NCI-H1930 (cell line): ENCODE measurements at regions not wholly inside any gene's neighbourhood (a gene's known extent, or its start where the extent isn't known, plus 50 kb on each side); places are given as distances from the start of the nearest gene placed in this dataset.

Source experiments
- DNase-seq, 2 experiments: peaks; one replicate each; lab custom pipeline; 2025; lab: John Stamatoyannopoulos, UW

DNA sequence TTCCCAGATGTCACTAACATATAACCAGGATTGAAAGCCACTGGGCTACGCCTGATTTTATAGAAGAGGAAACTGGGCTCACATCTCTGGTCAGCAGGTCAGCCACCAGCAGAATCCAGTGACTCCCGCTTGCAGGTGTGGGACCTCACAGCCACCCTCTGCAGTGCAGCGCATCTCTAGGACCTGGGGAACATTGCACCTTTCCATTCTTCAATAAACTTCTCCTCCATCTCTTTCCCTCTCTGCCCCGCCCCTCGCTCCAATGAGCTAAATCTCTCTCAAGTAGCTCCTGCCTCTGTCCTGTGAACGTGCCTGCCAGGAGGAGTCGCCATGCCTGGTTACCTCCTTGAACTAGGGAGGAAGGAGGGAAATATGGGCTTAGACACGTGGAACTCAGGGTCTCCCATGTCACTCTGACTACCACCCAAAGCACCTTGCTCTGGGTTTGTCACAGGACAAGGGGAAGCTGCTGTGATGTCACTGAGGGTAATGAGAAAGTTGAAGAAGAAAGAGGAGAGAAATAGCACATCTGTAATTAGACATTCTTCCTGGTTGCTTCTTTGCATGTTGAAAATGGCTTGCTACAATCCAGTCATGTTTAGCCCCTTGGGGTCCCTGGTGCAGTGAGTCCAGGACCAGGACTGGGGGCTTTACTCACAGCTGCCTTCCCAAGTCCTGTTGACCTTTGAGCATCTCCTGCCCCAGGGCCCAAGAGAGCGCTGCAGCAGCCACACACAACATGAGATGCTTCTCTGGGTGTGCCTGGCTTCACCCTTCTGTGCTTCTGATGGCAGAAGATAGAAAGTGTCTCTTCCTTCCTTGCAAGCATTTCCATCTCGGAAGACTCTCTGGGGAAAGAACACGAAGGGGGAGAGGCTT, 469.4 kb downstream of the PREX1 start:
- no peak for DNase-seq

DNA sequence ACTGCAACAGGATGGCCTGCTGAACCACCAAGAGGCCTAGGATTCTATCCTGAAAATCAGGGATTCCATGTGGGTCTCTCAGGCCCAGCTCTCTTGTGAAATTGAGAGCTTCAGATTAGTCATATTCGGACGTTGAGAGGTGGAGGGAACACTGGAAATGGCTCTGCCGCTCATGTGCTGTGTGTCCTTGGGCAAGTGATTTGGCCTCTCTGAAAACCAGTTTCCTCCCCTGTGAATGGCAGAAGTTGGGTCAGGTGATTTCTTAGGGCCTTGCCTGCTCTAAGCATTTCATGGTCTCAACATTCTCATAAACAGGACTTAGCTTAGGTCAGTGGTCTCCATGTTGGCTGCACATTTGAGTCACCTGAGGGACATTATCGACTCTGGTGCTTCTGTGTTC, 470.1 kb downstream of the PREX1 start:
- no peak for DNase-seq

DNA sequence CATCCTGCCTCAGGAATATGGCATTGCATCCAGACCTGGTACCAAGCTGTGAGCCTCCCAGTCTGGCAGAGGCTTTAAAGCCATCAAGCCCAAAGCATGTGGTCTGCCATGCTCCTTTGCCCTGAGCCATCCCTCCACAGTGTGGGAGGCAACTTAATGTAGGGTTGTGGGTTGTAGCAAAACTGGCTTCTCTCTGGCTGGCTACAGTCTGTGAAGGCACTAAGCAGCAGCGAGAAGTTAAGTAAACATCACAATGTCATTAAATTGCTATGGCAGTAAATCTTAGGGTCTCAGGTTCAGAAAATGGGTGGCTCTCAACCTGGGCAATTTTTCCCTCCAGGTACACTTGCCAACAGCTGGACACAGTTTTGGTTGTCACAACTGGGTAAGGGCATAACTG, 472.9 kb downstream of the PREX1 start:
- no peak for DNase-seq

DNA sequence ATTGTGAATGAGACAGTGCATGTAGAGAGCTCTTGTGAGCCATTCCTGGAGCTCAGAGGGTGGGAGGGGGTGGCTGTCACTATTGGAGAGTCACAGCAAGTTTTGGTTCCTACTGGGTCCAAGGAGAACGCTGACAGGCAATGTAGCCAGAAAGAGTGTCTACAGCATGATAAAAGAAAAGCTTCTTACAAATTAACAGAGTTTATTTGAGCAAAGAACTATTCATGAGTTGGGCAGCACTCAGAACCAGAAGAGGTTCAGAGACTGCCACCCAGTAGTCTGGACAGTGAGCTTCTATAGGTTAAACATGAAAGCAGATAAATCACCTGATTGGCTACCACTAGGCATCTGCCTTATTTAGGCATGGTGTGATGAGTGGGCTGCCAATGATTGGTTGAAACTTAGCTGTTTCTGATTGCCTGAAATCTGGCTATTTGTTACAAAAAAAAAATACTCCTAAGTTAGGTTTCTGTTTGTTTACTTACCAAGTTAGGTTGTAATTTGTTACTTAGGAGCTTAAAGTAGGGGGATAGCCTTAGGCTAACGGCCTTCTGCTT, 473.4 kb downstream of the PREX1 start:
- no peak for DNase-seq

DNA sequence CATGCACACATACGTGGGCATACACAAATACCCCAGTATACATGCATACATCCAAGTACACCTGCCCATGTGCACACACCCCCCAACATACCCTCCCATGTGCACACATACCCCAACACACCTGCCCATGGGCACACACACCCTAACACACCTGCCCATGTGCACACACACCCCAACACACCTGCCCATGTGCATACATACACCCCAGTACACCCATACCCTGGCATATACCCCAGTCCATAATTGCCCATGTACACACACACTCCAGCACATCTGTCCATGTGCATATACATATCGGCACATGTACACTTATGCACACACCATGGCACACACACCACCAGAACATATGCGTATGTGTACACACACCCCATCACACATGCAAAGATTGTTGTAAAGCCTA, 475.2 kb downstream of the PREX1 start:
- no peak for DNase-seq

DNA sequence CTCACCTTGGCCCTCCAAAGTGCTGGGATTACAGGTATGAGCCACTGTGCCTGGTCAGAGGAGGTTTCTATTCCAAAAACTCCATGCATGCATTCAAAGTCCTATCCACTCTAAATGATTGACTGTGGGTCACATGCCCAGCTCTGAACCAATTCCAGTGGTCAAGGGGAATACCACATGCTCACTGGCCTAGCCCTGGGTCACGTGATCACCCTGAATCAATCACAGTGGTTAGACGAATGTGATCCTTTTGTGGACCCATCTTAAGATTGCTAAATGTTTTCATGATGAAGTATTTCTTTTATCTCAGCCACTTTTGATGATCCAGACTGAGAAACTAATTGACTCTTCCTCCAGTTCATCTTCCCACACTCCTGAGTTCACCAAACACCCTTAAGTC, 475.8 kb downstream of the PREX1 start:
- DNase-seq: no peak

DNA sequence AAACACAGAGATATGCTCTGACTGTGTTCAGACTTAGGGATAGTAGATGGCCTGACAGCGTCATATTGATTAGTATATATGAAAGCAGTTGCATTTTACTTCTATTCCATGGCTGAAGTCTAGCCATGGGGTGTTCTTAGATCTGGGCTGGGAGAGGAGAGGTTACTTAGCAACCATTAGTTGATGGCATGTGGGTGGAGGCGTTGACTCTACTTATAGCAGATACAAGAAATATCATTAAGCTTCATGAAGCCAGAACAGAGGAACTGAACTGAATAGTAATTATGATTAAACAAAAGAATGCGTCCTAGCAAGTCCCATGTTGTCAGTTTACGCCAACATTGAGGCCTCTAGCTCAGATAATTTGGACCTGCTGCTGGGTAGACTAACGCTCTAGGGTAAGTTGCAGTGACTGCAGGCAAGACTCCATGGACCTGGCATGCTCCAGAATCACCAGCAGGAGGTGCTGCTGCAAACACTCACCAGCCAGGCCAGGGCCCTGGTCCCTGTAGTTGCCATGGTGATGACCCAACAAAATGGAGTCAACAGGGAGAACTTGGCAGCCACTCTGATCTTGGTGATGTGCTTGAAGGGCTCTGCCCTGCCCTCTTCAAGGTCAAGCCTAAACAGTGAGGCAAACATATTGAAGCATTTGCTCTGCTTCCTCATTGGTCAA, 477.3 kb downstream of the PREX1 start:
- DNase-seq: no peak

DNA sequence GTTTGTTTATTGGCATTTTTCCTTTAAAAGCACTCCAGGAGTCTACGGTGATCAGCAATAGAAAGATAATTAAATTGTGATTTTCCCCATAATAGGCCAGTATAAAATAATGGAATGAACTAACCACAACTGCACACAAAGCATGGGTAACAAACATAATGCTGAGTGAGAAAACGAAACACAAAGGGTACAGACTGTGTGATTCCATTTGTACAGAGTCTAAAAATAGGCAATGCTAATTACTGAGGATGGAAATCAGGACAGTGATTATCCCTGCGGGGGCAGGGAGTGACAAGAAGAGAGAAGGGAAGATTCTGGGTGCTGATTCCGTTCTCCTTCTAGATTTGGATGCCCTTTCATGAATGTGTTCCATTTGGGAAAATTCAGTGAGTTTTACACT, 478.1 kb downstream of the PREX1 start:
- no peak for DNase-seq

DNA sequence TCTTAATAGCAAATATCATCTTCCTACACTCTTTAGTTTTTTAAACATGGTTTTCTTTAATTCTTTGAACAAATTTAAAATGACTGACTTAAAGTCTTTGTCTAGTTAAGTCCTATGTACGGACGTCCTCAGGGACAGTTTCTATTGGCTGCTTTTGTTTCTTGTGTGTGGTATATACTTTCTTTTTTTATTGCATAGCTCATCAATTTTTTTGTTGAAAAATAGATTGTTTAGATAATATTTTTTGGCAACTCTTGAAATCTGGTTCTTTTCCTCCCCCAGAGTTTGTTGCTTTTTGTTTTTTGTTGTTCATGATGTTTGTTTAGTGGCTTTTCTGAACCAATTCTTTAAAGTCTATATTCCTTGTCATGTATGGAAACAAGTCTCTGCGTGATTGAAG, 479.8 kb downstream of the PREX1 start:
- DNase-seq: no peak

DNA sequence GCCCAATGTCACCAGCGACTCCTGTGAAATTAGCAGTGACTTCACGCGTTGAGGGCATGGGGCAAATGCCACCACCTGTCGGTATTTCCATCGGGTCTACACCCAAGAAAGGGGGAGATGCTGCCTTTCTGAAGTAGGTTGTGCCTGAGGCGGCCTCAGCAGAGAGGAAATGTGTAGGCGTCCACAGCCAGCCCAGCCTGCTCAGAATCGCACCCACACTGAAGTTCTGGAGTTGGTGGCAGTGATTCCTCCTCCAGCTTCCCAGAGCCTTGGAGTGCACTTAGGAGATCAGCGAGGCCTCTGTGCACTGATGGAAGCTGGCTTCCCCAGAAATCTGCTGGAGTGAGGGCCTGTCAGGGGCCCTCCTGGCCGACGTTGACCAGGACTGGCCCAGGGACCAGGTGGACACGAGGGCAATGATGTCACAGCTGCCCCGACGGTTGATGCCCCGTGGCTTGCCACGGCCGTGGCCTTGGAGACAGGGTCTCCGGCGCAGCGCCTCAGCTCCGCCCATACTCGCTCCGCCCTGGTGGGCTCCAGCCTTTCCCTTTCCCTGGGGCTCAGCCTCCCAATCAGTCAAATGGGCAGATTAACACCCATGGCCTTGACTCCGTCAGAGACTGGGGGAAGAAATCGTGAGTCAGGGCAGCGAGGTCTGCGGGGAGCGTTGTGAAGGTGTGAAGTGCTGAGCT, 484.8 kb downstream of the PREX1 start:
- no peak for DNase-seq

DNA sequence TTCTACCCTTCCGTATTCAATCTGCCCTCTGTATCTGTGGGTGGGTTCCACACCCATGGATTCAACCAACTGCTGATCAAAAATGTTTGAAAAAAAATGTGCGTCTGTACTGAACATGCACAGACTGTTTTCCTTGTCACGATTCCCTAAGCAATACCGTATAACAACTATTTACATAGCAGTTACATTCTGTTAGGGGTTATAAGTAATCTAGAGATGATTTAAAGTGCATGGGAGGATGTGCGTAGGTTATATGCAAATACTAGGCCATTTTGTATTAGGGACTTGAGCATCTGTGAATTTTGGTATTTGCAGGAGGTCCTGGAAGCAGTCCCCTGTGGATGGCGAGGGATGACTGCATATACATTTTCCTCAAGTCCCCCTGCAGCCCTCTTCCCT, 486.9 kb downstream of the PREX1 start:
- DNase-seq: no peak

DNA sequence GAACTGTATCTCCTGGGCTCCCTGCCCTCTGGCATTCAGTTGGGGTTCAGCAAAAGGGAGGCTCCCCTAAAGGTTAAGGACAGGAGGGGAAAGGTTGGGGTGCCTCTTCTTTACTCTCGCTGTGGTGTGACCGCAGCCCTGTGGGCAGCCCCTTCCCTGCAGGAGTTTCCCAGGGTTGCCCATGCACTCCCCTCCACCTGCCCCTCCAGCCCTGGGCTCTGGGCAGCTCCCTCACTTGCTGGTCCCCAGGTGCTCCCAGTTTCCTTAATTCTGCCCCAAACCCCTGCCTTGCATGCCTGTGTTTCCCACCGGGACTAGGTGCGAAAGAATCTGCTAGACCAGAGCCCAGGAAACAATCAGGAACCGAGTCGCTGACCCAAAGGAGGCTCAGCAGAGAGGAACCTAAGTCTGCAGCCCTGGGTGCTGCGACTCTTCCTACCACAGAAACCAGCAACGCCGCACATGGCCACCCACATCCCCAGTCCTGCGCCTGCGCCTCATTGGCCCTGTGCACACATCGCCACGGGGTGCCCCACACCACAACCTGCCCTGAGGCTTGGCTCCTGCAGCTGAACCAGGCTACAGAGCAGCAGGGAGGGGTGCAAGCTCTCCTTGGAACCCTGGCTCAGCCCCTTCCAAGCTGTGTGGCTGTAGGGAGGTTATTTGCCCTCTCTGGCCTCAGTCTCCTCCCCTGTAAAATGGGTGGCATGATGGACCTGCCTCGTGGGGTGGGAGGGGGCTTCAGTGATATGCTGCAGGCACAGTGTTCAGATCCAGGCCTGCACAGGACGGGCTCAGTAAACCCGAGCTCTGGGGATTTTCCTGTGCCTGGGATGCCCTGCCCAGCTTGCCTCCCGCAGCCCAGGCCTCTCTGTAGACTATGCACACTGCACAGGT, 487.6 kb downstream of the PREX1 start:
- no peak for DNase-seq

DNA sequence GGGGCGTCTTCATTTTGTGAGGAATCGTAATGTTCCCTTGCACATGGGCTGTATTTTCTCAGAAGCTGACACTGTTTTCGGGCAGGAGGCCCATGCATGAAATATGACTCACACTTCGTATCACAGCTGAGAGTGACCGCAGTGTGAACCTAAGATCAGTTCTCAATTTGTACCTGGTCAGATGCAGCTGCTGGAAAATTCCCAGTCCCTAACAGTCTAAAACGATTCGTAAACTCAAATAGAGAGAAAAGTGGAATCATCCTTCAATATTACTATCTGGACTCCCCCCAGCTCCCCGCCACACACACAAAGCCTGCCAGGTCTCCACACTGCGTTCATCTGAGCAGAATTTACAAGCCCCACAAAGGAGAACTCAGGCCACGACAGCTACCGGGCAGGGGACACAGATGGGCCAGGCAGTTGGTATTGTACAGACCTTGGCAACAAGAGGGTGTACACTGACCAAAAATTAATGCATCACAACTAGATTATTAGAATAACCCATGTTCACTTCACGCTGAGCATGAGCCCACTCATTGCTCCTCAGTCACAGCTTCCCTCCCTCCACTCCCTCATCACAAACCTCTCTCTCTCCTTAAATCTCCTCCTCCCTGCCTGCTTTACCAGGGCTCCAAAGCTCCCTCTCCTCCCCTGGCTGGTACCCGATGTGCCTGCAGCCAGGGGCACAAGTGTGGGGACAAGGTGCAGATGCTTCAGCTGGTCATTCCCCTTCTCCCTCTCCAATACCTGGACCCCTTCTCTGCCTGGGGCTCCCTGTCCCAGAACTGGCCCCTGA, 488.4 kb downstream of the PREX1 start:
- DNase-seq: no peak

DNA sequence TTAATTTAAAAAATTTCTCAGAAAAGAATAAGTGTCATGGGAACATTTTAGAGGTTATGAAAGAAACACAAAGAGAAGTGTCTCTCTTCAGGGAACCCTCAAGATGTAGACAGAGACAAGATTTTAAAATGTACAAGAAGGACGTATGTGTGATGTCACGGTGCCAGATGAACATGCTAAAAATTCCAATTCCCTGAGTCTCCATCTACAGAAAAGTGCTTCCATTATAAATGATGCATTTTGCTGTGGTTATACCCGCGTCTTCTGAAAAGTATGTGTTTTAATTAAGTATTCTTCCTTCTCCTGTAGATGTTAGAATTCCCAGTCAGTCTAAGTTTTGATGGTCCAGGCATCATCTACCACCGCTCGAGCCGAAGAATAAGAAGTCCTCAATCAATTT, 489.1 kb downstream of the PREX1 start:
- no peak for DNase-seq

DNA sequence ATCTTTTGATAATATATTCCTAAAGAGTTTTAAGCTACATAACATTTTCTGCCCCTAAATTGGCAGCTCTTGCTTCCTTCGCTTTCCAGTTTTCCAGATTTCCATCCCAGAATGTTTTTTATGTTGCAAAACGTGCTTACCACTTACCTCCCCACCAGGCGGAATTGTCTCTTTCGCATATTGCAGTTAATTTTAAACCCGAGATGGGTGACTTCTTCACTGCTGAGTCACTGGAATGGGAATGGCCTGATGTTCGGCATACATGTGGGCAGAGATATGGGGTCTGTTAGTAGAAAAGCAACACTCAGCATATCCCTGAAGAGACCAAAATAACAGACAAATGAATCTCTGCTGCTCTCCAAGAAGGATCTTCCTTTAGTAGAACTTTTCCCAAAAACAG, 491.2 kb downstream of the PREX1 start:
- no peak for DNase-seq

DNA sequence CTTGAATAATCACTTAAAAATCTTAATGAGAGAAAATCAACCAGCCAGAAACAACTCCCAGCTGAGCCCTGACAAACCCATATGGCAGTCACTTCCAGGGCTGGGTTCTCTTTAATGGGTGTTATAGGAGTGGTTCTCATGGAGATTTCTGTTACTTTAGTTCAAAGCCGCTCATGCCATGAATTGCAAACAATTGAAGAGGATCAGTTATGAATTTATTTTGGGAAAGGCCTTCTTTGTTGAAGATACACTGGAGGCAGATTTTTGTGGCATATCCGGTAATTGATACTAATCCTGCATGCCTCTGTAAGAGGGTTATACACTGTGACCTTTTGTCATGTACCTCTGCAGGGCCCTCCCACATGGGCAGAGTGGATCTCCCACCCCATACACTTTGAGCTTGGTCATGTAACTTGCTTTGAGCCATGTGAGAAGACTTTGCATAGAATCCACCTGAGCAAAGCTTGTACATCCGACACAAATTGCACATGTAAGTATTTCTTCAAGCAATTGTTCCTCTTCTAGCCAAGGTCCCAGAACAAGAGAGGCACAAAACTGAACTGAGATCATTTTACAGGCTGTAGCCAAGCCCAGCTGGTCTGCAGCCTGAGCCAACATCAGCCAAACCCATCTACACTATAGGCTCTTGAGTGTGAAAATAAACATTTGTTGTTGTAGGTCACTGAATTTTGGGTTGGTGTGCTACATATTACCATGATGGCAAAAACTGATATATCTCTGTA, 492.3 kb downstream of the PREX1 start:
- DNase-seq: no peak

DNA sequence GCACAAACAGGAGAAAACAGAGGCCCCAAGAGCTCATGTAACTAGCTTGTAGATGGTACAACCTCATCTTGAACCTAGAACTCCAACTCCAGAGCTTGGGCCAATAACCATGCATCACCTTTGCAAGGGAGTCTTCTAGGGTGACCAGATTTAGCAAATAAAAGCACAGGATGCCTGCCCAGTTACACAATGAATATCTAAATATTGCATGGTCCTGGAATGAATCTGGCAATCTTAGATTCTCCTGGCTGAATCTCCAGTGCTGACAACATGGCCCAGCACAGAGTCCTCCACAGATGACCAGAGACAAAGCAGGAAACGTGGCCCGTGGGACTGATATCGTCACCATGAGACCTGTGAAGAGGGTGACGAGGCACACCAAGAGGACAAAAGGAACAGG, 494.1 kb downstream of the PREX1 start:
- no peak for DNase-seq

DNA sequence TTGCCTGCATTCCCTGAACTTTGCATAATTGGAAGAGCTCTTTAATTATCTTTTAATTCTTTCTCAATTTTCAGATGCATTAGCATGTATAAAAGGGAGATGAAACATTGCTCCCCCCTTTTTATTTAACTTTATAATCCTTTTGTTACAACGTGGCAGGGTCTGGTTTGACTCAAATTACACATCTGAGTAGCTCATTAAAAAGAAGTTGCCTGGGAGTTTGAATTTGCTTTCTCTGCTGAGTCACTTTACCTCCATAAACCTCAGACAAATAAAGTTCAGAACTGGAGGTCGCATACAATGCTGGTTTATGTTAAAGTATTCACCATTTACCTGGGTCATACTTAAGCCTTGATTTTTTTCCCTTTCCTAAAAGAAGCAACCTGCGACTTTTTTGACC, 495.2 kb downstream of the PREX1 start:
- no peak for DNase-seq

DNA sequence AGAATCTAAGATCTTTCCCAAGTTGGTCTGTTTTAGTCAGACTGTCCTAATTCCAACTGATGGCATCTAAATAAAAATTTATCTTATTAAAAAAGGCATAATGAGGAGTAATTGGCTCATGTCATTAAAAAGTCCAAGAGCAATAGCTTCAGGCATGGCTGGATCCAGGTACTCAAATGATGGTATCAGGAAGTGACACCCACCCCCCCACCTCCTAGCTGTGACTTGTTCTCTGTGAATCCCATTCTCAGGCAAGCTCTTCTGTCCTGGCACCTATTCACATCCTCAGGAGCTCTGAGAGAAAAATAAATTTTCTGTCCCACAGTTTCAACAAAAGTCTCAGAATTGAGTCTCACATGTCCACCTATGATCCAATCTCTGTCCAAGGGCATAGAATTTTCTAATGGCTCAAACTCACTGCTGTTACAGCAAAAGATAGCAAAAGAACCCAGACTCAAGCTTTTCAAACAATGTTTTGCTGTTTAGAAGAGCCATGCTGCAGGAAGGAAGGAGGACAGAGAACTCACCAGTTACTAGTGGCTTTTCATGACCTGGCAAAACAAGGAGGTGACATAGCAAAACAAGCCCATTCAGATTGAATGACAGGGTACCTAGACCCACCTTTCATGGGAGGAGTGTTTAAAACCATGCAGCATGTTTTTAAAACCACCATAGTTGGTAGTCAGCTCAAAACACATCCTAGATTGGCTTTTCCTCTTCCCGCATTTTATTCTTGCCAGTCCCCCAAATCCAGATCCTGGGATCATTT, 496.1 kb downstream of the PREX1 start:
- DNase-seq: no peak
